ENCODE measurements at regions not wholly inside any gene's neighbourhood (a gene's known extent, or its start where the extent isn't known, plus 50 kb on each side); places are given as distances from the start of the nearest gene placed in this dataset.
"Not testable (repeated sequence)": the region's sequence is repeated elsewhere in the genome, so short reads cannot be mapped to it uniquely, and the experiment has no call there.

DNA sequence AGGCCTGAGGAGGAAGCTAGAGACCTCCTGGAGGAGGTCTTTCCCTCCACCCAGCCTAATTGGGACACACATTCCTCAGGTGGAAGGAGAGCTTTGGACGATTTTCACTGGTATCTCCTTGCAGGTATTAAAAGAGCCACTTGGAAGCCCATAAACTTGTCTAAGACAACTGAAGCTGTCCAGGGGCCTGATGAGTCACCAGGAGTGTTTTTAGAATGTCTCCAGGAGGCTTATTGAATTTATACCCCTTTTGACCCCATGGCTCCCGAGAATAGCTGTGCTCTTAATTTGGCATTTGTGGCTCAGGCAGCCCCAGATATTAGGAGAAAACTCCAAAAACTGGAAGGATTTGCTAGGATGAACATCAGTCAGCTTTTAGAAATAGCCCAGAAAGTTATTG lies 922.7 kb upstream of the AMELY start:
- intact Hi-C loops (cut with micrococcal nuclease) = no loop called here
- H3K4me3 Mint-ChIP-seq = no peak overlapping the region
- no peaks in the 10 kb centered on the region for H3K36me3 Mint-ChIP-seq (ENCODE audit: low read depth)
- H3K4me1 Mint-ChIP-seq = no peaks in the 10 kb centered on the region
- no peaks in the 10 kb centered on the region for H3K9me3 Mint-ChIP-seq
- no peak for DNase-seq
- H3K27me3 Mint-ChIP-seq = no peaks in the 10 kb centered on the region
- H3K27ac Mint-ChIP-seq = no peak overlapping the region

DNA sequence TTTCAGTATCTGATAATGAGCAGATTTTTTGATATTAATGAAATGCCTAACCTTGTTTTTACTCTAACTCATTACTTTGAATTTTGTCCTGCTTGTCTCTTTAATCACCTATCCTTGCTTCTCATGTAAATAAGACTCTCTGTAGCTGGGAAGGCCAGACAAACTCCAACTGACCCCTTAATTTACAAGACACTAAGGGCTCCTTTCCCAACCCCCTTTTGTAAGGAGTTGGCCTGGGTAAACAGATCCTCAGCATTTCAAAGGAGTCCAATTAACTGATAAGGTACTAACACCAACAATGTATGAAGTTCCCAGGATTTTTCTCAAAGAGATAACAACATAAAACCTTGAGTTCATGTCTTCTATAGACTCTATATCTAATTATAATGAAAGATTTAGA lies 919.3 kb upstream of the AMELY start:
- H3K36me3 Mint-ChIP-seq (ENCODE audit: low read depth); H3K4me1 Mint-ChIP-seq; H3K9me3 Mint-ChIP-seq; H3K4me3 Mint-ChIP-seq; intact Hi-C loops (cut with micrococcal nuclease); H3K27ac Mint-ChIP-seq; H3K27me3 Mint-ChIP-seq; DNase-seq: not testable (repeated sequence)

DNA sequence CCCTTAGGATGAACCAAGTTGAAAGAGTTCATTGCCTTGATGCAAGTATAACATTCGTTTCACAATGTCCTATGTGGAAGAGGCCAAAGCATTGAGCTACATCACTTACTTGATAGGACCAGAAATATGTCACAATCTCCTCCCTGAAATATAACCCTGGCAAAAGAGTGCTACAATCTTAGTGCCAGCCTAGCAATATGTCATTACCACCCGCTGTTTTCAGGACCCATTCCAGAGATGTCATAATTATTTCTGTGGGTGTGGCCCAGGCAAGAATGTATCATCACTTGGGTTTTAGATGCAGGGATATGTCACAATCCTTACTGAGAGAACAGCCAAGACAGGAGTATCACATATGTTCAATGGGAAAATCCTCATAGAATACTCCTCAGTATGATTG lies 915.0 kb upstream of the AMELY start:
- Mint-ChIP-seq H3K27ac (no peak overlapping the region), H3K36me3 (ENCODE audit: low read depth) (no peaks in the 10 kb centered on the region), H3K4me3 (no peak overlapping the region), H3K4me1 (no peaks in the 10 kb centered on the region), H3K9me3 (no peaks in the 10 kb centered on the region), H3K27me3 (no peaks in the 10 kb centered on the region)
- no peak for DNase-seq
- intact Hi-C loops (cut with micrococcal nuclease) = no loop called here

DNA sequence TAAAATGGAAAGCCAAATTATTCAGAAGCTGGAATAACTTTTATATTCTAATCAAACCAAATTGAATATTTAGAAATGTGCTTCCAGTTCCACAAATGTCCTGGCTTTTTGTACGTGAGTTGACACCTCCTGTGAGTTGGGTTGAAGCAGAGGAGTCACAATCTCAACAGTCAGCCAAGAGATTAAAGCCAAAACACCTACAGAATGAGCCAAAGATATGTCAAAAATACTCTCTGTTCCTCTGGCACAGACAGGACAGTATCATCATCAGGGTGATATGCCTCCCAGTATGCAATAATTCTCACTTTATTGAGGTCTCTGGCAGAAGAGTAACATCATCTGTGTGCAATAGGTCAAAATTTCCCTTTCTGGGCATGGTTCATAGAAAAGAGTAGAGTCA lies 914.3 kb upstream of the AMELY start:
- no peaks in the 10 kb centered on the region for H3K27me3 Mint-ChIP-seq
- no peaks in the 10 kb centered on the region for H3K9me3 Mint-ChIP-seq
- H3K27ac Mint-ChIP-seq = no peak overlapping the region
- no peaks in the 10 kb centered on the region for H3K4me1 Mint-ChIP-seq
- intact Hi-C loops (cut with micrococcal nuclease) = no loop called here
- H3K36me3 Mint-ChIP-seq (ENCODE audit: low read depth) = no peaks in the 10 kb centered on the region
- H3K4me3 Mint-ChIP-seq = no peak overlapping the region
- DNase-seq = no peak

DNA sequence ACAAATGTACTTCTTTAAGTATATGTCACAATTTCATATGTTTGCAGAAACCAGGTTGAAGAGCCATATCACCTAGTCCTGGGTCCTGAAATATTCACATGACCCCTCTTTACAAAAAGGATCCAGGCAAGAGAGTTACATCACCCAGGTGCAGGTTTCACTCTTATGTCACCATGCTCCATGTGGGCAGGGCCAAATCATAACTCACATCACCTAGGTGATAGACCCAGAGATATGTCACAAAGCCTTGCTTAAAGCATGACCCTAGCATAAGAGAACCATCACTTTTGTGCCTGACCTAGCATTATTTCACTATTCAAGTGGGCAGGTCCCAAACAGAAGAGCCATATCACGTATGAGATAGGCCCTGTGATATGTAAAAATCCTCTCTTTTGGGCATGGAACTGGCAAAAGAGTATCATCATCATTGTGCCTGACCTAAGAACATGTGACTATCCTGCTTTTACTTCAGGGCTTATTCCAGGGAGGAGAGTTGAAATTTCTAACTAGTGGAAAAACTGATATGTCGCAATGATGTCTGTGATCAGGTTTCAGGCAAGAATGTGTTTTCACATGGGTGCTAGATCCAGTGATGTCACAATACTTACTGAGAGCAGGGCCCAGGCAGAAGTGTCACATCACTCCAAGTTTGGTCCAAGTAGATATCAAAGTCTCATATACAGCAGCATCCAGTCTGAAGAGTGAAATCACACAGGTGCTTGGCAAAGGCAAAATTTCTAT lies 909.9 kb upstream of the AMELY start:
- no peak overlapping the region for H3K27ac Mint-ChIP-seq
- DNase-seq = no peak
- H3K4me3 Mint-ChIP-seq = no peak overlapping the region
- no peaks in the 10 kb centered on the region for H3K36me3 Mint-ChIP-seq (ENCODE audit: low read depth)
- H3K27me3 Mint-ChIP-seq = no peaks in the 10 kb centered on the region
- no peaks in the 10 kb centered on the region for H3K9me3 Mint-ChIP-seq
- intact Hi-C loops (cut with micrococcal nuclease) = no loop called here
- H3K4me1 Mint-ChIP-seq = no peaks in the 10 kb centered on the region

DNA sequence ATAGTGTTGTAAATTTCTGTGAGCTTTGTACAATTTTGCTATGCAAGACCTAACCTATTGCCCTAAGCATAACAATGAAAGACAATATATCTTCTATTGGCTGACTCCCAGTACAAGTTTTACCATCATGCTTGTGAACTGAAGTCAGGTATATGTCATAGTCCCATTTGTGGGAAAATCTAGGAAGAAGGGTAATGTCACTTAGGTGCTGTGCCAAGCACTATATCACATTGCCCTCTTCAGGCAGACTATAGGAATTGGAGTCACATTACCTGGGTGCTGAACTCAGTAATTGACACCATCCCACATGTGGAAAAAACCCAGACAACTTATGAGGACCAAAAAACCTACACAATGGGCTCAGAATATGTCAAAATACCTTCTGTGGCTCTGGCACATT lies 907.4 kb upstream of the AMELY start:
- intact Hi-C loops (cut with micrococcal nuclease) = loop anchor here (5.0 kb wide), 1 partner anchor 477 kb away; no protein-coding TSS in a partner anchor
- no peaks in the 10 kb centered on the region for H3K36me3 Mint-ChIP-seq (ENCODE audit: low read depth)
- no peaks in the 10 kb centered on the region for H3K4me1 Mint-ChIP-seq
- H3K27me3 Mint-ChIP-seq = no peaks in the 10 kb centered on the region
- no peak overlapping the region for H3K4me3 Mint-ChIP-seq
- no peak for DNase-seq
- no peak overlapping the region for H3K27ac Mint-ChIP-seq
- H3K9me3 Mint-ChIP-seq = no peaks in the 10 kb centered on the region

DNA sequence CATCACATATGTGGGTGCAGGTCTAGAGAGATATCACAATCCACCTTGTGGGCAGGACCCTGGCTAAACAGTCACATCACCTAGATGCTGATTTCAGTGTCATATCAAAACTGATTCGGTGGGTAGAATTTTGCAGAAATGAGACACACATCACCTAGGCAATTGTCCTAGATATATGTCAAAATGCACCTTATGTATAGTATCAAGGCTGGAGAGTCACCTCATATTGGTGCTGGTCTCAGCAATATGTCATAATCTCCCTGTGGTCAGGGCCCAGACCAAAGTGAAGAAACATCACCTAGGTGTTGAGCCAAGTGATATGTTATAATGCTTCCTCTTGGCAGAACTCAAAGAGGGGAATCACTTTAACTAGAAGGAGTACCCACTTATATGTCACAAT lies 905.0 kb upstream of the AMELY start:
- H3K9me3 Mint-ChIP-seq = no peaks in the 10 kb centered on the region
- intact Hi-C loops (cut with micrococcal nuclease) = loop anchor here (5.0 kb wide), 1 partner anchor 474 kb away; no protein-coding TSS in a partner anchor
- H3K4me3 Mint-ChIP-seq = no peak overlapping the region
- DNase-seq = no peak
- H3K4me1 Mint-ChIP-seq = no peaks in the 10 kb centered on the region
- no peaks in the 10 kb centered on the region for H3K36me3 Mint-ChIP-seq (ENCODE audit: low read depth)
- no peak overlapping the region for H3K27ac Mint-ChIP-seq
- H3K27me3 Mint-ChIP-seq = no peaks in the 10 kb centered on the region

DNA sequence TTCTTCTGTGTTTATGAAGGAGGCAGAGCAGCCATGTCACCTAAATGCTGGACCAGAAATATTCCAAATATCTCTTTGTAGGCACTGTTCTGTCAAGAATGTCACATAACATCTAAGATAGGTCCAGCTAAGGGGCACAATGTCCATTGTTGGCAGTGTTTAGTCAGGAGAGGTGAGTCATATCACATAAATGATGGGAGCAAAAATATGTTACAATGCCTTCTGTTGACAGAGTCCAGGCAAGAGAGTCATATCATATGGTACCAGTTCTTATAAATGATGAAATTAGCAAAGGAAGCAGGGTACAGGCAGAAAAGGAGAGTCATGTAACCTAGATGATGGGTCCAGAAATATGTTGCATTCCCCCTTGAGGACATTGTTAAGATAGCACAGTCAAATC lies 904.4 kb upstream of the AMELY start:
- no peaks in the 10 kb centered on the region for H3K27me3 Mint-ChIP-seq
- H3K9me3 Mint-ChIP-seq = no peaks in the 10 kb centered on the region
- no peak overlapping the region for H3K27ac Mint-ChIP-seq
- H3K36me3 Mint-ChIP-seq (ENCODE audit: low read depth) = no peaks in the 10 kb centered on the region
- H3K4me3 Mint-ChIP-seq = no peak overlapping the region
- DNase-seq = no peak
- intact Hi-C loops (cut with micrococcal nuclease) = loop anchor here (5.0 kb wide), 1 partner anchor 474 kb away; no protein-coding TSS in a partner anchor
- no peaks in the 10 kb centered on the region for H3K4me1 Mint-ChIP-seq

DNA sequence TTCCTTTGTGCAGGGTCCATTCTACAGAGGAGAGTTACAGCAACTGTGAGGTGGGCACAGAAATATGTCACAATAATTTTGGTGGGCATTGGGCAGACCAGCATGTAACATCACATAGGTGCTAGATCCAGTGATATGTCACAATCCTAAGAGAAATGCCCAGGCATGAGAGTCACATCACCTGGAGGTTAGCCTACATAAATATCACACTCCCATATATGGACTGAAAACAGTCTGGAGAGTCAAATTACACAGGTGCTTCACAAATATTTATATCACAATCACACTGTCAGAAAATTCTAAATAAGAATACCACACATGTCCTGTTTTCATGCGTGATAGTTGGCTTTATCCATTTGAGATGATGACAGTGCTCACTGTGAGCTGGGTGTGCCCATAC lies 903.7 kb upstream of the AMELY start:
- H3K27me3 Mint-ChIP-seq = no peaks in the 10 kb centered on the region
- no peak overlapping the region for H3K27ac Mint-ChIP-seq
- no peaks in the 10 kb centered on the region for H3K4me1 Mint-ChIP-seq
- DNase-seq = no peak
- intact Hi-C loops (cut with micrococcal nuclease) = loop anchor here (5.0 kb wide), 1 partner anchor 473 kb away; no protein-coding TSS in a partner anchor
- H3K36me3 Mint-ChIP-seq (ENCODE audit: low read depth) = no peaks in the 10 kb centered on the region
- no peak overlapping the region for H3K4me3 Mint-ChIP-seq
- no peaks in the 10 kb centered on the region for H3K9me3 Mint-ChIP-seq

DNA sequence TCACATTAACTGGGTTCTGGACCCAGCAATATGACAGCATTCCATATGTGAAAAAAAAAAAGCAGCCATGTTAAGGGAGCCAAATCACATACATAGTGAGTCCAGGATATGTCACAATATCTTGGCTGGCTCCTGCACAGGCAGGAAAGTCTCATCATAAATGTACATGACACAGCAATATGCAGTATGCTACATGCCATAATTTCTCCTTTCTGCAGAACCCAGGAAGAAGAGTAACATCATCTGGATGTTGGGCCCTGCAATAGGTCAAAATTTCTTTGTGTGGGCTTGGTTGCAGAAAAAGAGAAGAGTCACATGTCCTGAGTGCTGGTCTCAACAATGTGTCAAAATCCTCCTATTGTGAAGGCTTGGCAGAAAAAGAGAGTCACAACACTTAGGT lies 902.8 kb upstream of the AMELY start:
- intact Hi-C loops (cut with micrococcal nuclease) = no loop called here

DNA sequence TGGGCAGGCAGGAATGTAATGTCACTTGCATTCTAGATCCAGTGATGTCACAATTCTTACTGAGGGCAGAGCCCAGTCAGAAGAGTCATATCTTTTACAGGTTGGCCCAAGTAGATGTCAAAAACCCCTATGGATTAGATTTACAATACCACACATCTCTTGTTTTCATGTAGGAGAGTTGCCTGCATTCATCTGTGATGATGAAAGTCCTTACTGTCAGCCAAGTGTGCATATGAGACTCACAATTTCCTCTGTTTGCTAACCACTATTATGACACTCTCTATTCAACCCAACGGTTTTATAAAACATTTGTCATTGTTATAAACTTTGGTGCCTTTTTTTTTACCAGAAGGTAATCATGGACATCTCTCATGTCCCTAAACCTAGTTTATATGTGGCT lies 898.8 kb upstream of the AMELY start:
- H3K36me3 Mint-ChIP-seq (ENCODE audit: low read depth) = no peaks in the 10 kb centered on the region
- no peaks in the 10 kb centered on the region for H3K9me3 Mint-ChIP-seq
- DNase-seq = no peak
- intact Hi-C loops (cut with micrococcal nuclease) = no loop called here
- H3K4me3 Mint-ChIP-seq = no peak overlapping the region
- H3K4me1 Mint-ChIP-seq = no peaks in the 10 kb centered on the region
- H3K27me3 Mint-ChIP-seq = no peaks in the 10 kb centered on the region
- no peak overlapping the region for H3K27ac Mint-ChIP-seq

More for the DNA sequence above, 902.8 kb upstream of the AMELY start:
- H3K36me3 Mint-ChIP-seq (ENCODE audit: low read depth) = no peaks in the 10 kb centered on the region
- H3K4me1 Mint-ChIP-seq = no peaks in the 10 kb centered on the region
- H3K27ac Mint-ChIP-seq = no peak overlapping the region
- H3K27me3 Mint-ChIP-seq = no peaks in the 10 kb centered on the region
- no peak overlapping the region for H3K4me3 Mint-ChIP-seq
- H3K9me3 Mint-ChIP-seq = no peaks in the 10 kb centered on the region
- DNase-seq = no peak

DNA sequence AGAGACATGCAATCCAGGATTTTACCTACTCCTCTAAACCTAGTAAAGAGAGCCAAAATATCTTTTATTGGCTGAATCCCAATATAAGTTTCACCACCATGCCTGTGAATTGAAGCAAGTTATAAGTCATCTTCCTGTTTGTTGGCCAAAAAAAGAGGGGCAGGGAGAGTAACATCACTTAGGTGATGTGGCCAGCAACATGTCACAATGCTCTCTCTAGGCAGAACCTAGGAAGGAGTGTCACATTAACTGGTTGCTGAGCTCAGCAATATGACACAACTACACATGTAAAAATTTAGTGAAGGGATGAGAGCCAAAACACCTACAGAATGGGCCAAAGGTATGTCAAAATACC lies 895.9 kb upstream of the AMELY start:
- no peak for DNase-seq
- intact Hi-C loops (cut with micrococcal nuclease) = no loop called here
- H3K27ac Mint-ChIP-seq = no peak overlapping the region
- no peaks in the 10 kb centered on the region for H3K27me3 Mint-ChIP-seq
- no peaks in the 10 kb centered on the region for H3K9me3 Mint-ChIP-seq
- no peaks in the 10 kb centered on the region for H3K4me1 Mint-ChIP-seq
- no peaks in the 10 kb centered on the region for H3K36me3 Mint-ChIP-seq (ENCODE audit: low read depth)
- no peak overlapping the region for H3K4me3 Mint-ChIP-seq

DNA sequence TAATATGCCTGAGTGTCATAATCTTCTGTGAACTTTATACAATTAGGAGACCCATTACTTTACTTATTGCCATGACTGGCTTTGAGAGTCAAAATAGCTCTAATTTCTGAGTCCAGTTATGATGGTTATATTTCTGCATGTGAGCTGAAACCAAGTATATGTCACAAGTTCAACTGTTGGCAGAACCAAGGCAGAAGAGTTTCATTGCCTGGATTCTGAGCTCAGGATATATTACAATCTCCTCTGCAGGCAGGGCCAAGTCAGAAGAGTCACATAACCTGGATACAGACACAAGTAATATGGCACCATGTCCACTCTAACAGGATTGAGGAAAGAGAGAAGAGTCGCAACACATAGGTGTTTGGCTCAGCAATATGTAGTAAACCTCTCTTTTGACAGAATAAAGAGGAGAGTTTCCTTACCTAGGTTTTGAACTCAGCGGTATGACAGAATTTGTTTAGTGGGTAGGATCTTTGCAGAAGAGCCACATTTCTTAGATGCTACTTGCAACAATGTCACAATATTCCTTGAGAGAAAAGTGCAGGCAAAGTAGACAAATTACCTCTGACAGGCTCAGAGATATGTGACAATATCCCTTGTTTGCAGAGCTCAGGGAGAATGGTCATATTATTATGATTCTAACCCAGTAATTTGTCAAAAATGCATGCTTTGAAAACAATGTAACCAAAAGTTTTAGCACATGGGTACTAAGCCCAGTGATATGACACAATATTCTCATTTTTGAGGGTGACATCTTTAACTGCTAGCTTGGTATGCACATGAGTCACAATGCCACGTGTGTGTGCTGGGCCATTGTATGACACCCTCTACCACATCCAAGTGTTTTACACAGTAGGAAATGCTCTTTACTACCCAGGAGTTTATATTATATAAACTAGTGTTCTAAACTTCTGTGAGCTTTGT lies 895.3 kb upstream of the AMELY start:
- intact Hi-C loops (cut with micrococcal nuclease) = no loop called here
- H3K4me3 Mint-ChIP-seq = no peak overlapping the region

DNA sequence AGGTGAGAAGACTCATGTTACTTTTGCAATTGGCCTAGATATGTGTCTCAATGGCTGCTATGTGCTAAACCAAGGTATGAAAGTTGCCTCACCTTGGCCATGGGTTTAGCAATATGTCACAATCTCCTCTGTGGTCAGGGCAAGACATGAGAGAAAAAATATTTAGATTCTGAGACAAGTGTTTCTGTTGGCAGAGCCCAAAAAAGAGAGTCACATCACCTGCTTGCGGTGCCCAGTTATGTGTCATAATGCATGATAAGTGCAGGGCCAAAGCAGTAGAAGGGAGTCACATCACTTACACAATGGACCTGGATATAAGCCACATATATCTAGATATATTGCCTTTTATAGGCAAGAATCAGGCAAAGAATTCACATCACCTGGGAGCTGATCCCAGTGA lies 894.1 kb upstream of the AMELY start:
- H3K4me3 Mint-ChIP-seq = no peak overlapping the region
- no peak for DNase-seq
- H3K27ac Mint-ChIP-seq = no peak overlapping the region
- no peaks in the 10 kb centered on the region for H3K4me1 Mint-ChIP-seq
- no peaks in the 10 kb centered on the region for H3K9me3 Mint-ChIP-seq
- H3K27me3 Mint-ChIP-seq = no peaks in the 10 kb centered on the region
- H3K36me3 Mint-ChIP-seq (ENCODE audit: low read depth) = no peaks in the 10 kb centered on the region
- intact Hi-C loops (cut with micrococcal nuclease) = no loop called here

More for the DNA sequence above, 895.3 kb upstream of the AMELY start:
- Mint-ChIP-seq H3K36me3 (ENCODE audit: low read depth) (no peaks in the 10 kb centered on the region), H3K9me3 (no peaks in the 10 kb centered on the region), H3K27ac (no peak overlapping the region), H3K4me1 (no peaks in the 10 kb centered on the region), H3K27me3 (no peaks in the 10 kb centered on the region)
- DNase-seq = no peak
